Neuron (in vitro differentiated cells): ENCODE measurements at regions not wholly inside any gene's neighbourhood (a gene's known extent, or its start where the extent isn't known, plus 50 kb on each side); places are given as distances from the start of the nearest gene placed in this dataset.

Experiments
- H2AFZ ChIP-seq: one replicate; pipeline ENCODE4 v1.6.1; 2013; ENCODE audit warnings: low read depth, mild to moderate bottlenecking, inconsistent platforms, low read length, moderate library complexity
- H3K27me3 ChIP-seq: one replicate; pipeline ENCODE4 v1.6.1; 2013; ENCODE audit warnings: low read length; ENCODE audit not compliant: insufficient read depth
- H3K36me3 ChIP-seq: one replicate; pipeline ENCODE4 v1.6.1; 2013; ENCODE audit warnings: low read length; ENCODE audit not compliant: insufficient read depth
- H3K4me1 ChIP-seq: one replicate; pipeline ENCODE4 v1.6.1; 2013; ENCODE audit warnings: low read length; ENCODE audit not compliant: insufficient read depth
- H3K4me3 ChIP-seq: 2 replicates; pipeline ENCODE4 v1.5.1; 2013; ENCODE audit warnings: mild to moderate bottlenecking, low read length, moderate library complexity
- H3K9me3 ChIP-seq: one replicate; pipeline ENCODE4 v1.6.1; 2013; ENCODE audit warnings: low read length

DNA sequence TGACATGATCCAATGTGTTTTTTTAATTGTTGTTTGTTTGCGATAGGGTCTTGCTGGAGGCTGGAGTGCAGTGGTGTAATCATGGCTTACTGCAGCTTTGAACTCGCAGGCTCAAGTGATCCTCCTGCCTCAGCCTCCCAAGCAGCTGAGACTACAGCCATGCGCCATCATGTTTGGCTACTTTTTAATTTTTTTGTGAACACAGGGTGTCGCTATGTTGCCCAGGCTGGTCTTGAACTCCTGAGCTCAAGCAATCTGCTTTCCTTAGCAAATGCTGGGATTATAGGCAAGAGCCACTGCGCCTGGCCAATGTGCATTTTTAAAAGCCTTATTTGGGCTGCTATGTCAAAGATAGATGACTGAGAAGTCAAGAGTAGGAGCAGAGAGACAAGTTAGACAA lies 123.0 kb downstream of the EDEM1 start:
- Histone ChIP-seq H3K4me1 (no peaks in the 10 kb centered on the region), H3K4me3 (no peak overlapping the region), H3K36me3 (no peaks in the 10 kb centered on the region), H3K9me3 (no peaks in the 10 kb centered on the region), H3K27me3 (no peaks in the 10 kb centered on the region), H2AFZ (no peak overlapping the region)

DNA sequence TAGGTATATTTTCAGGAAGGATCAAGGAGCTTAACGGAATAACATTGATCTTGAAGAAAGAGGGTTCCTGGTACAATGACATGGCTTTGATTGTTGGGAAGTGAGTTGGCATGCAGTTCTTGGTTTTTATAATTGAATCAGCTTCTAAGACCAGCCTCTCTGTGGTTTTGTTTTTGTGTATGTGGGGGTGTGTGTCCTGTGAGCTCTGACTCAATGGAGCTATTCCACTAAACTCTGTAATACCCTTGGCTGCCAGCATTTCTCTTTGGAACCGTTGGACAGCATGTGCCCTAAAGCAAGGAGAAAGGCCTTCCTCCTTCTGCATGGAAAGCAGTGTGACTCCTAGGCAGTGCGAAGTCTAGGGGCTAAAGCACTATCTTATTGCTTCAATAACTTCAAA lies 124.8 kb downstream of the EDEM1 start:
- Histone ChIP-seq H3K9me3 (no peaks in the 10 kb centered on the region), H3K27me3 (no peaks in the 10 kb centered on the region), H2AFZ (no peak overlapping the region), H3K36me3 (no peaks in the 10 kb centered on the region), H3K4me3 (no peak overlapping the region), H3K4me1 (no peaks in the 10 kb centered on the region)

DNA sequence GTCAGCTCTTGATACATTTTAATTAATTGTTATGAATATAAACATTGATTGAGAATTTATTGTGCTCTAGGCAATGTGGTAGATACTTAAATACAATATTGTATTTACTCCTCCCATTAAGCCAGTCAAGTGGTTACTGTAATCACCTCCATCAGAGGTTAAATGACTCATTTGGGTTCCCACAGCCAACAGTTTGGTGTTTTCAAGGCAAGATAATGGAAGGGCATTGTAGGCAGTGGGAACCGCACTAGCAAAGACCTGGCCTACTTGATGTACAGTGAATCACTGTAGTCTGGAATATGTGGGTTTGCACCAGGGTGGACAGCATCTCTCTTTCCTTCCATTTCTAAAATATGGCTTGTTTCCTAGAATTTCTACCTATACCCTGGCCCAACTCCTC lies 127.4 kb downstream of the EDEM1 start:
- Histone ChIP-seq H3K27me3 (no peaks in the 10 kb centered on the region), H3K9me3 (no peaks in the 10 kb centered on the region), H3K4me3 (no peak overlapping the region), H3K4me1 (no peaks in the 10 kb centered on the region), H2AFZ (no peak overlapping the region), H3K36me3 (no peaks in the 10 kb centered on the region)

GRCh38 chr3:5317557-5317956 lies 130.1 kb downstream of the EDEM1 start:
- Histone ChIP-seq H3K27me3 (no peaks in the 10 kb centered on the region), H3K9me3 (no peaks in the 10 kb centered on the region), H2AFZ (no peak overlapping the region), H3K36me3 (no peaks in the 10 kb centered on the region), H3K4me3 (no peak overlapping the region), H3K4me1 (no peaks in the 10 kb centered on the region)

- no peak overlapping the region for H3K4me3 ChIP-seq
- H2AFZ ChIP-seq = no peak overlapping the region
- no peaks in the 10 kb centered on the region for H3K36me3 ChIP-seq
- no peaks in the 10 kb centered on the region for H3K4me1 ChIP-seq
- H3K9me3 ChIP-seq = no peaks in the 10 kb centered on the region
- peaks cover 2% of the 10 kb centered on the region for H3K27me3 ChIP-seq
These were observed 131.9 kb downstream of the EDEM1 start for GRCh38 chr3:5319454-5319853.

DNA sequence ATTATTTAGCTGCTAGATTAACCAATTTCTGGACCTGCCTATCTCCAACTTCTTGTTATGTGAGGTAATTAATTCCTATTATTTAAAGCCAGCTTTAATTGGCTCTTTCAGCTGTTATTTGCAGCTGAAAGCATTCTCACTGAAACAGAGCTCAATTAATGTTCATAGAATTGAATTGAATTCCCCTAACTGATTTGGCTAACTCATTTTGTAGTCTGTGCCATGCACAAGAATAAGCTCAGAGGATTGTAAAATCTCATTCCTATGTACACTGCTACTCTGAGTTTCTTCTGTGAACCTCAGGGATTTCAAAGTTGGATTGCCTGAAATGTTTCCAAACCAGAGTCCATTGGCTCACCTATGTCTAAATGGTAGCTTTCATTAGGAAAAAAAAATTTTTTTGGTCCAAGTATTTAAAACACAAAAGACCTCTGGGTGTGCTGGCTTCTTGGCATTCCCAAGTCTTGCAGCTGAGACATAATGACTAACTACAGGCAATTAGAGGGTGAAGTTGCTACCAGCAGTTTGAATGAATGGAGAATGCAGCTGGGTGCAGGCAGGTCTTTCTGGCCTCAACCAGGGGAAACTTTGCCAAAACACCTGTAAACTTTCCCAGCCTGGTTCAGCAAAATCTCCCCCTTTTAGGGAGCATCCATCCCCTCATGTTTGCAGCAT lies 134.3 kb downstream of the EDEM1 start:
- Histone ChIP-seq H3K4me1 (no peaks in the 10 kb centered on the region), H3K36me3 (no peaks in the 10 kb centered on the region), H2AFZ (no peak overlapping the region), H3K27me3 (peaks cover 2% of the 10 kb centered on the region), H3K4me3 (no peak overlapping the region), H3K9me3 (no peaks in the 10 kb centered on the region)

DNA sequence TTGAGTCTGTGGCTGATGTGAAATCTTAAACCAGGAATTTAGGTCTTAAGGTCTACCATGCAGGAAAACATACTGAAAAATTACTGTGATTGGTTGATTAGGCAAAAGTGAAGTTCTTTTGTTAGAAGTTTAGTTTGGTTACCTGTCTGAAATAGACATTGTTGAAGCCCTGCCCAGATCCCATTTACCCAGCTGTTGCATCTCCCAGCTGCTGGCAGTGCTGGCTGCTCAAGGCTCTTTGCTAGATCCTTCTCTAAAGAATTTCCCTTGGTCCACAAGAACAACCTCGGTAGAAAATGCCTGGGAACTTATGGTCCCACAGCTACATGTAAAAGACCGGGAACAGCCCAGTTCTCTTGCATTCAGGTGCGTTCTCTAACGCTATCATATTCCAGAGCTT lies 137.3 kb downstream of the EDEM1 start:
- Histone ChIP-seq H2AFZ (no peak overlapping the region), H3K36me3 (no peaks in the 10 kb centered on the region), H3K27me3 (peaks cover 2% of the 10 kb centered on the region), H3K4me3 (no peak overlapping the region), H3K4me1 (no peaks in the 10 kb centered on the region), H3K9me3 (no peaks in the 10 kb centered on the region)

DNA sequence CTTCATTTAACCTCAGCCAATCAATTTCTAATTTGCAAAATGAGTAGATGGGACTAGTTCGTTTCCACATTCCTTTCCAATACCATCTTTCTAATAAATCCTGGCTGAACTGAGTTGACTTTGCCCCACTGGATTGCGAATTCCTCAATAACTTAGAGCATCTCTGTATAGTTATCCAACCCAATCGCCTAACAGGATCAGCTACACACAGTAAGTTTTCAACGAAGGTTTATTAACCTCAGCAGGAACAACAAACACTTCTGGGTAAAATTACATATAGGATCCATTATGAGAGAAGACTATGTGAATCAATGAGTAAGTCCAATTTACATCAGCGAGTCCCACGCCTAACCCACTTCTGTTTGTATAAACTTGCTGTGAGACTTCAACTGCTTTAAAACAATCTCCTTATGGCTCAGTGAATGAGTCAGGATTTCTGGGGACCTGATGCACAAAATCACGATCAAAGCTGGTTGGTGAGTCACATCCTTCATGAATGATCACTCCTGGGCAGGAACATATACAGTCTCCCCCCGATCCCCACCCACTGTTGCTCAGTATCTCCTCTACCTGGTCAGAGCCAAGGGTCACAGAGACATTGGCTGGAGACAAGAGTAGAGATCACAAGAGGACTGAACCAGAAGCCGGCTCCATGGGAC lies 142.8 kb downstream of the EDEM1 start:
- no peak overlapping the region for H3K4me3 ChIP-seq
- H3K27me3 ChIP-seq = no peaks in the 10 kb centered on the region
- no peaks in the 10 kb centered on the region for H3K4me1 ChIP-seq
- H2AFZ ChIP-seq = no peak overlapping the region
- H3K9me3 ChIP-seq = no peaks in the 10 kb centered on the region
- no peaks in the 10 kb centered on the region for H3K36me3 ChIP-seq

- no peaks in the 10 kb centered on the region for H3K27me3 ChIP-seq
- H3K9me3 ChIP-seq = no peaks in the 10 kb centered on the region
- H2AFZ ChIP-seq = no peak overlapping the region
- no peak overlapping the region for H3K4me3 ChIP-seq
- no peaks in the 10 kb centered on the region for H3K36me3 ChIP-seq
- no peaks in the 10 kb centered on the region for H3K4me1 ChIP-seq
These were observed 144.2 kb downstream of the EDEM1 start for GRCh38 chr3:5331567-5332269.

DNA sequence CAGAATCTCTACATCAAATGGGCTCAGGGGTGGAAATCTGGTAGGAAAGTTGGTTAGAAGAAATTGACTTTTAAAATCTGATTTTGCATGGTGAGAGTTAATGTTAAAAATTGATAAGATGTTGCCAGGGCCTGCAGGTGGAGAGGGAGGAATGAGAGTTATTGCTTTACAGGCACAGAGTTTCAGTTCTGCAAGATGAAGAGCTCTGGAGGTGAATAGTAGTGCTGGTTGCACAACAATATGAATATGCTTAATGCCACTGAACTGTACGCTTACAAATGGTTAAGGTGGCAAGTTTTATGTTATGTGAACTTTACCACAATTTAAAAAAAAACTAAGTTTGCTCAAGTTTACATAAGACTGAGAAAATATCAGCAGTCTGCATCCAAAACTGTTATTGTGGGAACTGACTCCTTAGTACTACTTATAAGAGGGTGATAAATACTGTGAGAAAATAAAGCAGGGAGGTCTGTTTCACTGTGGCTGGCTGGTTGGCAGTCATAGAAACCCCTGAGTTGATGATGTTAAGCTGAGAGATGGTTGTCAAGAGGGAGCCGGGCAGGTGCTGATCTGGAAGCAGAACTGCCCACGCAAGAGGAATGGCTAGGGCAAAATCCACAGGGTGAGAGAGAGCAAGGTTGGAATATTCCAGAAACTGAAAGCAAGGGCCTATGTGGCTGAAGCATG lies 144.9 kb downstream of the EDEM1 start:
- no peak overlapping the region for H2AFZ ChIP-seq
- no peaks in the 10 kb centered on the region for H3K27me3 ChIP-seq
- H3K36me3 ChIP-seq = no peaks in the 10 kb centered on the region
- H3K9me3 ChIP-seq = no peaks in the 10 kb centered on the region
- no peaks in the 10 kb centered on the region for H3K4me1 ChIP-seq
- no peak overlapping the region for H3K4me3 ChIP-seq

DNA sequence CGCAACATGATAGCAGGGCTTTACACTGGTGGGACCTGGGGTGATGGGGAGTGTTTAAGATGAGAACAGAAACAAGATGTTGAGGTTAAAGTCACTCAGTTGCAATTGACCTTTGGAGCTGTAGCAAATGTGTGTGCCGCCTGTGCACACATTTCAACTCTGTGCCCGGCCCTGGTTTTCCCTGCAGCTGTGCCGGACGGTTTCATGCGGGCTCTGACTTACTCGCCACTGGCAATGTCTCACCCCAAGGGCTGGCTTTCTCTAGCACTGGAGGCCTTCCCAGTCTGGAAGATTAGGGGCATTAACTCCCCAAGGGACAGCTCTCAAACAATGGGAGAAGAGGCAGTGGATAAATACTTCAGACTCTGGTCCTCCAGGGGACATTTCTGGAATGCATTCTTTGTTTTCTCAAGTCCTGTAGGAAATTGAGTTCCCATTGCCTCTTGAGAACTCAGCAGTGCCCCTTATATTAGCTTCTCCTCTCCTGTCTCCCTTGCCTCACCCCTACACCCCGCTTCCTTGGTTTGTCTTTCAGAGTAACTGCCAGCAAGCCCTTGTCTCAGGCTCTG lies 152.5 kb downstream of the EDEM1 start:
- no peaks in the 10 kb centered on the region for H3K27me3 ChIP-seq
- no peaks in the 10 kb centered on the region for H3K9me3 ChIP-seq
- no peak overlapping the region for H2AFZ ChIP-seq
- H3K4me1 ChIP-seq = no peaks in the 10 kb centered on the region
- no peak overlapping the region for H3K4me3 ChIP-seq
- H3K36me3 ChIP-seq = no peaks in the 10 kb centered on the region

GRCh38 chr3:5341610-5342009 lies 154.1 kb downstream of the EDEM1 start:
- no peaks in the 10 kb centered on the region for H3K9me3 ChIP-seq
- H3K36me3 ChIP-seq = no peaks in the 10 kb centered on the region
- H3K4me3 ChIP-seq = no peak overlapping the region
- H3K27me3 ChIP-seq = no peaks in the 10 kb centered on the region
- H2AFZ ChIP-seq = no peak overlapping the region
- H3K4me1 ChIP-seq = no peaks in the 10 kb centered on the region

DNA sequence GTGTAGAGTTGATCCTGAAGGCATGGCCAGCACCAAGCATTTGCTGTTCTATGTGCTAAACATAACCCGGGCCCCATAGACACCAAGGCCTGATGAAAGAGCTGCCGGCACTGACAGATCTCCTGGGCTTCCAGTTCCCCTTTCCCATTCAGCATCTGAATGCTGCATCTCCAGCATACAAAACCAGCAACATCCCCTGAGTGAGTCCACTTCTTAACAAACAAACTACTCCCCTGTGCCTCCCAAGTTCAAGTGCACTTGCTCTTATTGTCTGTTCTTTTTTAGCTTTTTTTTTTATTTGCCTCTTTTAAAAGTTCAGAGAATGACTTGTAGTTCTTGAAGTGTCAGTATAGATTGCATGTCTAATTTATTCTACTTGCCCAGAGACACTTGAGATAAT lies 156.0 kb downstream of the EDEM1 start:
- Histone ChIP-seq H3K36me3 (no peaks in the 10 kb centered on the region), H2AFZ (no peak overlapping the region), H3K4me1 (no peaks in the 10 kb centered on the region), H3K9me3 (no peaks in the 10 kb centered on the region), H3K27me3 (no peaks in the 10 kb centered on the region), H3K4me3 (no peak overlapping the region)
